ENCODE measurements at regions not wholly inside any gene's neighbourhood (a gene's known extent, or its start where the extent isn't known, plus 50 kb on each side); places are given as distances from the start of the nearest gene placed in this dataset.

DNA sequence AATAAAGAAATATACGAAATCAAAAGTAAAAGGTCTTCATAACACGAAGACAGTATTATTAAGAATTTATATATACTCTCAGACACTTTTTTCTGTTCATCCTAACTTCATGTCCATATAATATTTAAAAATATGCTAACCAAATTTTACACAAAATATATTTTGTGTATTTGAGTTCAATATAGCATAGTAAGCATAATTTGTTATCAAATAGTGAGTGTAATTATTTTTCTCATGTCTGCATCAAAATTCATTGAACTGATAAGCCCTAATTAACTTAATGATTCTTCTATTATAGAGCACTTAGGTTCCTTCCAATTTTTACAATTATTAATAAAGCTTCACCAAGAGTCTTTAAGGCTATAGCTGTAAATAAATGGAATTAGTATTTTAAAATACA lies 99.7 kb upstream of the SYT1 start:
- Histone ChIP-seq H3K27ac (no peak overlapping the region), H3K4me3 (no peak overlapping the region), H3K4me1 (replicated peaks in 1 of 2) (no peaks in the 10 kb centered on the region)
- no peak for ATAC-seq (replicated peaks in 6 of 8)
- 38 to 100% (median 73%) methylated on average over 2 of the region's 2 CpGs; no CpG with 5 or more reads in 2 of the 10 experiments for WGBS, 10 experiments
- in situ Hi-C loops (cut with MboI; ENCODE audit: low pct_unique_long_range_greater_than_20kb in 2 of 9, low sequenced_read_pairs in 9 of 9, unreplicated experiment in 9 of 9), result no loop called here

DNA sequence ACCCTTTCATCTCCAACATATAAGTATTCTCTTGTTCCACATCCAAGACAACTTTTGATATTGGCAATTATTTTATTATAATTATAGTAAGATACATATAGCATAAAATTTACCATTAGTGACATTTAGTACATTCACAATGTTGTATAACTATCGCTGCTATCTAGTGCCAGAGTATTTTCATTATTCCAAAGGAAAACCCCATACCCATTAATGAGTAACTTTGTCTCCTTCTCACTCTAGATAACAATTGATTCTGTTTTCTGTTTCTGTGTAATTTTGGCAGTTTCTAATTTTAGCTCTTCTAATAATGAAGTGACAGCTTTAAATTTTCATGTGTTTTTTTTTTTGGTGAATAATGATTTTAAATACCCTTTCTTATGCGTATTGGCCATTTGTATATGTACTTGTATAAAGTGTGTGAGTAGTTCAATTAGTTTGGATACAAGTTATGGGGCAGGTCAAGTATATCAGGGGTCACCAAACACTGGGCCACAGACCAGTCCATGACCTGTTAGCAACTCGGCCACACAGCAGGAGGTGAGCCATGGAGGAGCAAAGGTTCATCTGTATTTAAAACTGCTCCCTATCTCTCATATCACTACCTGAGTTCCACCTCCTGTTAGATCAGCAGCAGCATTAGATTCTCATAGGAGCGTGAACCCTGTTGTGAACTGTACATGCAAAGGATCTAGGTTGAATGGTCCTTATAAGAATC lies 97.2 kb upstream of the SYT1 start:
- WGBS, 10 experiments, result 44 to 100% (median 93%) methylated on average over 1 to 3 of the region's 4 CpGs; no CpG with 5 or more reads in 1 of the 10 experiments
- Histone ChIP-seq H3K4me1 (replicated peaks in 1 of 2) (no peaks in the 10 kb centered on the region), H3K27ac (no peak overlapping the region), H3K4me3 (no peak overlapping the region)
- no peak for ATAC-seq (replicated peaks in 6 of 8)
- in situ Hi-C loops (cut with MboI; ENCODE audit: low pct_unique_long_range_greater_than_20kb in 2 of 9, low sequenced_read_pairs in 9 of 9, unreplicated experiment in 9 of 9), result no loop called here

DNA sequence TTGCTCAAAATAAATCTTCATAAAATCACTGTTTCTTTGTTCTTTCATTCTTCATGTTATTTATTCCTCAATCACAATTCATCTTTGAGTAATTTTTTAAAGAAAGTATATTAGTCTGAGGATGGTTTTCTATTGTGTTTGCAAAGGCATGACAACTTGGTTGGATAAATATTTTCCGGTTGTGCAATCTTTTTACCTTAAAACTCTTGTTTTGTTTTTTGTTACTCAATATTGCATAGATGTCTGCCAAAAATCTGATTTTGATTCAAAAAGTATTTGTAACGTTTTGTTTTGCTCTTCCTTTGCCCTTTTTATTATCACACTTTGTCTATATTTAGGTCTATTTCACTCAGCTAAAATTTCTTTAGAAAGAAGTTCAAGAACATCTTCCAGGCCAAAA lies 86.2 kb upstream of the SYT1 start:
- no peaks in the 10 kb centered on the region for H3K4me1 ChIP-seq (replicated peaks in 1 of 2)
- WGBS, 10 experiments, result 3 to 100% (median 72%) methylated on average over 1 to 2 of the region's 2 CpGs
- no peak overlapping the region for H3K4me3 ChIP-seq
- ATAC-seq (replicated peaks in 6 of 8), result no peak
- H3K27ac ChIP-seq, result no peak overlapping the region
- in situ Hi-C loops (cut with MboI; ENCODE audit: low pct_unique_long_range_greater_than_20kb in 2 of 9, low sequenced_read_pairs in 9 of 9, unreplicated experiment in 9 of 9), result no loop called here

DNA sequence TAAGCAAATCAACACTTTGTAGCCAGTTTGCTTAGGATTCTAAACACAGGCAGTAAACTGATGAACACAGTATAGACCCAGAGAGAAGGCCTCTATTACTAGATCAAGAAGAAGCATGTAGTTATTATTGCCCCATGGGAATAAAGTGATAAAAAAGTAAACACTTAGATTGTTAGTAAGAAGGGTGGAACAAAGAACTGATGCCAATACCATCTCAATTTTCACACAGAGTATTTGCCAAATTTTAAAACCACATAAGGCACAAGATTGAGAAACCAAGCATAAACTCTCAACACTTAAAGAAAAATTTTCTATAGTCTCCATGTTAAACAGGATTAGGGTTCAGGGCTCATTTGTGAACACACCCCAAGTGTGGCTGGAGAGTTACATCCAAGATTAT lies 77.0 kb upstream of the SYT1 start:
- Histone ChIP-seq H3K27ac (no peak overlapping the region), H3K4me1 (replicated peaks in 1 of 2) (peaks cover 0 to 3% of the 10 kb centered on the region in 2 donors), H3K4me3 (no peak overlapping the region)
- in situ Hi-C loops (cut with MboI; ENCODE audit: low pct_unique_long_range_greater_than_20kb in 2 of 9, low sequenced_read_pairs in 9 of 9, unreplicated experiment in 9 of 9), result no loop called here
- no peak for ATAC-seq (replicated peaks in 6 of 8)

DNA sequence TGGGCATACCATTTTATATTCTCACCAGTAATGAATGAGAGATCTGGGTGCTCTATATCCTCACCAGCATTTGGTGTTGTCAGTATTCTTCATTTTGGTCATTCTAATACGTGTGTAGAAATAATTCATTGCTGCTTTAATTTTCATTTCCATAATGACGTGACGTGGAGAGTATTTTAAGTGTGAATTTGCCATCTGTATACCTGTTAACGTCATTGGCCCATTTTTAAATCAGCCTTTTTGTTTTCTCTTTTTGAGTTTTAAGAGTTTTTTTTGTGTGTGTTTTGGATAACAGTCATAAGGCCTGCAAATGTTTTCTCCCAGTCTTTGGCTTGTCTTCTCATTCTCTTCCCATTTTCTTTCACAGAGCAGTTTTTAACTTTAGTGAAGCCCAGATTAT lies 74.4 kb upstream of the SYT1 start:
- Histone ChIP-seq H3K4me1 (replicated peaks in 1 of 2) (peaks cover 0 to 3% of the 10 kb centered on the region in 2 donors), H3K27ac (no peak overlapping the region), H3K4me3 (no peak overlapping the region)
- in situ Hi-C loops (cut with MboI; ENCODE audit: low pct_unique_long_range_greater_than_20kb in 2 of 9, low sequenced_read_pairs in 9 of 9, unreplicated experiment in 9 of 9), result no loop called here
- no peak for ATAC-seq (replicated peaks in 6 of 8)
- 27 to 100% (median 90%) methylated on average over 1 to 4 of the region's 4 CpGs for WGBS, 10 experiments

DNA sequence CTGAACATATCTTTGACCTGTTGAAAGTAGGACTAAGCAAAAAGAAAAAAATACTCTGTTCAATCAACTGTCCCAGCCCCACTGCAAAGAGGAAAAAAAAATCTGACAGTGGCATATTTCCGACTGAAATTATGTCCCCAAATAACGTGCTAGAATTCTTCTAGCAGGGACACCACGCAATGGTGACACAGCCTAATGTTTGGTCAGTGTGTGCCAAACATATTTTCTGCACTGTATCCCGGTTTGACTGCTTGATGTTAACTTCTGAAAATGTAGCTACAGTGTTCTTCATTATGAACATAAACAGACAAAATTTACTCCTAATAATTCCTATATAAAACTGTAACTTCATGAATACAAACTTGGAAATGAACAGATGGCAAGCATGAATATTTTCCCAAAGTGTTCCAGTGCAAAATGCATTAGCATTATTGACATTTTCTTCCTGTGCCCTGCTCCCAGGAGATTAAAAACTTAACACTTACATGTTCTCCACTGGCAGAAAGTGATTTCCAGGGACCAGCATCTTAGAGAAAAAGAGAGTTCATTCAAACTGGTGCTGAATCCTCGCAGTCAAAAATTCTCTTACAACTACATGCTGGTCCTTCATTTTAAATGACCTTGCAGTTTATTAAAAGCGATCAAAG lies 72.4 kb upstream of the SYT1 start:
- WGBS, 10 experiments, result 35 to 93% (median 79%) methylated on average over 1 to 6 of the region's 6 CpGs
- no peak for ATAC-seq (replicated peaks in 6 of 8)
- Histone ChIP-seq H3K4me1 (replicated peaks in 1 of 2) (peaks cover 0 to 3% of the 10 kb centered on the region in 2 donors), H3K27ac (no peak overlapping the region), H3K4me3 (no peak overlapping the region)
- in situ Hi-C loops (cut with MboI; ENCODE audit: low pct_unique_long_range_greater_than_20kb in 2 of 9, low sequenced_read_pairs in 9 of 9, unreplicated experiment in 9 of 9), result no loop called here

DNA sequence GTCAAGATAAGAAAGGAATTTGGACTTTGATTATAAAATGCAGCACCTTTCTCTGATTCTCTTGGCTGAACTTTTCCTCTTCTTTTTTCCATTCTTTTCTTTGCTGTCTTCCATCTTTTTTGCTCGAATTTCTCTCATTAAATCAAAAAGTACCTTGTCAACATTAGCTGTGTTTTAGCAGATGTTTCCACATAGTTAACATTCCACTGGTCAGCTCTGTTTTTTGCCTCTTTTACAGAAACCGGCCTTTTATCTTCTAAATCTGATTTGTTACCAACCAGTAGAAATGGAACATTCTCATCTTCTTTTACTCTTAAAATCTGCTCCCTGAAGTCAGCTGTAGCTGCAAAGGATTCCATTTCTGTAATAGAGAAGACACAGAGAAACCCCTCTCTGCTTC lies 71.1 kb upstream of the SYT1 start:
- no peak overlapping the region for H3K27ac ChIP-seq
- peaks cover 0 to 3% of the 10 kb centered on the region in 2 donors for H3K4me1 ChIP-seq (replicated peaks in 1 of 2)
- in situ Hi-C loops (cut with MboI; ENCODE audit: low pct_unique_long_range_greater_than_20kb in 2 of 9, low sequenced_read_pairs in 9 of 9, unreplicated experiment in 9 of 9), result no loop called here
- no peak overlapping the region for H3K4me3 ChIP-seq
- 23 to 100% (median 71%) methylated on average over 1 to 2 of the region's 2 CpGs for WGBS, 10 experiments
- no peak for ATAC-seq (replicated peaks in 6 of 8)

DNA sequence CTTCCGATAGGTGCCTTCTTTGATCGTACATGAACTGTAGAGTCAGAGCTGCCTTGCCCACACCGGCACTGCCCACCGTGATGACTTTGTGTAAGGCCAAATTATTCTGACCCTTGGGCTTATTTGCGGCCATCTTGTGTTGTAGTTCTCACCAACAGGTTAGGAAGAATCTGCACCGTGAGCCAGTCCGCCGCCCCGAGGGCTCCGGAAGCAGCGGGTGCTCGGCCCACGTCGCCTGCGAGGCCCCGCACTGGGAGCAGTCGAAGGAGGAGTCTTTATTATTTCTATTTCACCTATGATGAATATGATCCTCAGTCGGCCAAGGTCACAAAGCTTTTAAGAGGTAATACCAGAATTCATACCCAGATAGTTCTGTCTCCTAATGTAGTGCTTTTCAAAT lies 70.6 kb upstream of the SYT1 start:
- peaks cover 0 to 3% of the 10 kb centered on the region in 2 donors for H3K4me1 ChIP-seq (replicated peaks in 1 of 2)
- WGBS, 10 experiments, result 40 to 100% (median 96%) methylated on average over 1 to 16 of the region's 18 CpGs
- H3K4me3 ChIP-seq, result no peak overlapping the region
- H3K27ac ChIP-seq, result no peak overlapping the region
- ATAC-seq (replicated peaks in 6 of 8), result no peak
- in situ Hi-C loops (cut with MboI; ENCODE audit: low pct_unique_long_range_greater_than_20kb in 2 of 9, low sequenced_read_pairs in 9 of 9, unreplicated experiment in 9 of 9), result no loop called here

DNA sequence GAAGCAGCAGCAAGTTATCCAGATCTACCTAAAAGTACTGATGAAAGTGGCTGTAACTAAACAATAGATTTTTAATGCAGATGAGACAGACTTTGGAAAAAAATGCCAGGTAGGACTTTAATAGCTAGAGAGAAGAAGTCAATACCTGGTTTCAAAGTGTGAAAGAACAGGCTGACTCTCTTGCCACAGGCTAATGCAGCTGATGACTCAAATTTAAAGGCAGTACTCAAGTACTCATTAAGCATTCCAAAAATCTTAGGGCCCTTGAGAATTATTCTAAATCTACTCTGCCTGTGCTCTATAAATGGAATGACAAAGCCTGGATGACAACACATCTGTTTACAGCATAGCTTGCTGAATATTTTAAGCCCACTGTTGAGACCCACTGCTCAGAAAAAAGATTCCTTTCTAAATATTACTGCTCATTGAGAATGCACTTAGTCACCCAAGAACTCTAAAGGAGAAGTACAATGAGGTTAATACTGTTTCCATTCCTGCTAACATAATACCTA lies 68.6 kb upstream of the SYT1 start:
- Histone ChIP-seq H3K4me3 (no peak overlapping the region), H3K27ac (no peak overlapping the region), H3K4me1 (replicated peaks in 1 of 2) (peaks cover 0 to 3% of the 10 kb centered on the region in 2 donors)
- in situ Hi-C loops (cut with MboI; ENCODE audit: low pct_unique_long_range_greater_than_20kb in 2 of 9, low sequenced_read_pairs in 9 of 9, unreplicated experiment in 9 of 9), result no loop called here
- ATAC-seq (replicated peaks in 6 of 8), result no peak

DNA sequence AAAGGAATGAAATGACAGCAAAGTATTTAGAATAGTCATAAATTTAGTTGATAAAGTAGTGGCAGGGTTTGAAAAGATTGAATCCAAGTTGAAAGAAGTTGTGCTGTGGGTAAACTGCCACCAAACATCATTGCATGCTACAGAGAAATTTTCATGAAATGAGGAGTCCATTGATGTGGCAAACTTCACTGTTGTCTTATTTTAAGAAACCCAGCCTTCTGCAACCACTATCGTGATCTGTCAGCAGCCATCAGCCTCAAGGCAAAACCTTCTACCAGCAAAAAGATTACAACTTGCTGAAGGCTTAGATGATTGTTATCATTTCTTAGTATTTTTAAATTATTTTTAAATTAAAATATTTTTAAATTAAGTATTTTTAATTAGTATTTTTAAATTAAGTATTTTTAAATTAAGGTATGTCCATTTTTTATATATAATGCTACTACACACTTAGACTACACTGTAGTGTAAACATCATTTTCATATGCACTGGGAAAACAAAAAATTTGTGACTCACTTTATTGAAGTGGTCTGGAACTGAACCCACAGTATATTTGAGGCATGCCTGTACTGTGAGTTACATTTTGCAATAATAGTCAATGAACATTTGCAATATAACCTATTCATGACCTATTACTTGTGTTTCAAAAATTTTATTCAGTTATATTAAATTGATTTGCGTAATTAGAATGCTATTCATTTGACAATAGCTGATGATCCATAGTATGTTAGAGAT lies 67.2 kb upstream of the SYT1 start:
- 31 to 100% (median 98%) methylated on average over 1 to 2 of the region's 2 CpGs for WGBS, 10 experiments
- H3K4me1 ChIP-seq (replicated peaks in 1 of 2), result no peaks in the 10 kb centered on the region
- in situ Hi-C loops (cut with MboI; ENCODE audit: low pct_unique_long_range_greater_than_20kb in 2 of 9, low sequenced_read_pairs in 9 of 9, unreplicated experiment in 9 of 9), result no loop called here
- no peak overlapping the region for H3K27ac ChIP-seq
- no peak for ATAC-seq (replicated peaks in 6 of 8)
- H3K4me3 ChIP-seq, result no peak overlapping the region

DNA sequence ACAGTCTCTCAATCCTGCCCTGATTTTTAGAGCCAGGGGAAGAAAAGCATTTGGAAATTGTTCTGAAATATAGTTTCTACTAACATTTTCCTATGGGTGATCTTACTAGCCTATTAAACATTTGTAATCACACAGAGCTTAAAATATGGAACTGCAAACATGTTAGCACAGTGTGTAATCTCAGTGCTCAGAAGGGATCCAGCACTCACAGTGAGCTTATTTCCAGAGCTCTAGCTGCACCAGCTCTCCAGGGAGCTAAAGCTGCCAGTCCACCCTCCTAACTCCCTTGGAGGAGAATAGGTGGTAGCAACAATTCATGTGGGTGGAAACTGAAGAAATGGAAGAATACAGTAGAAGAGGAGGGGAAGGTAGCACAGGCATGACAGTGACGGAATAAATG lies 64.9 kb upstream of the SYT1 start:
- ATAC-seq (replicated peaks in 6 of 8), result no peak
- Histone ChIP-seq H3K27ac (no peak overlapping the region), H3K4me3 (no peak overlapping the region), H3K4me1 (replicated peaks in 1 of 2) (no peaks in the 10 kb centered on the region)
- 0 to 100% (median 100%) methylated on average over 1 of the region's 1 CpG; no CpG with 5 or more reads in 6 of the 10 experiments for WGBS, 10 experiments
- in situ Hi-C loops (cut with MboI; ENCODE audit: low pct_unique_long_range_greater_than_20kb in 2 of 9, low sequenced_read_pairs in 9 of 9, unreplicated experiment in 9 of 9), result no loop called here

DNA sequence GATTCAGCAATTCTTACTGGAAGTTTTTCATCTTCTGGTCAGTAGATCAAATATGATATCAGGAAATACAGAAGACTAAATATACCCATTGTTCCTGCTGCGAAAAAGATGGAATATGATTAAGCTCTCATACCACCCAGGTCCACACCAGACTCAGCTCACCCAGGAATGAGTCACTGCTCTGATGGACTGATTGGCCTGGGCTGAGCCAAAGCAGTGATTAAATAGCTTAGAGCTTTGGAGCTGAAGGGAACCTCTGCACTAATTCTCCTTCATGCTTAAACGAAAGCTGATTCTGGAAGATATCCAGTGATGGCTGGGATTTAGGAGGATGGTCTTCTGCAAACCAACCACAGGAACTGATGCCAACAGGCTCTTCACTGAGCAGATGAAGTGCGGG lies 62.0 kb upstream of the SYT1 start:
- no peak overlapping the region for H3K27ac ChIP-seq
- WGBS, 10 experiments, result 80 to 100% (median 85%) methylated on average over 1 to 2 of the region's 3 CpGs; no CpG with 5 or more reads in 3 of the 10 experiments
- peak in 4 of 8 experiments; percentile 24 to 72 (median 44) for ATAC-seq (replicated peaks in 6 of 8)

DNA sequence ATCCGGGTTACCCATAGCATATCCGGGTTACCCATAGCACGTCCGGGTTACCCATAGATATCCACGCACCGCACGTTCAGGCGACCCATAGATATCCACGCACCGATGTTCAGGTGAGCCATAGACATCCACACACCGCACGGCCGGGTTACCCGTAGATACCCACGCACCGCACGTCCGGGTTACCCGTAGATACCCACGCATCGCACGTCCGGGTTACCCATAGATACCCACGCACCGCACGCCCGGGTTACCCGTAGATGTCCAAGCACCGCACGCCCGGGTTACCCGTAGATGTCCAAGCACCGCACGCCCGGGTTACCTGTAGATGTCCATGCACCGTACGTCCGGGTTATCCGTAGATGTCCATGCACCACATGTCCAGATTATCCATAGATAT lies 60.3 kb upstream of the SYT1 start:
- Histone ChIP-seq H3K4me1 (replicated peaks in 1 of 2) (no peaks in the 10 kb centered on the region), H3K4me3 (no peak overlapping the region), H3K27ac (no peak overlapping the region)
- in situ Hi-C loops (cut with MboI; ENCODE audit: low pct_unique_long_range_greater_than_20kb in 2 of 9, low sequenced_read_pairs in 9 of 9, unreplicated experiment in 9 of 9), result no loop called here
- no peak for ATAC-seq (replicated peaks in 6 of 8)
- WGBS, 10 experiments, result 88 to 100% (median 100%) methylated on average over 1 to 24 of the region's 39 CpGs; no CpG with 5 or more reads in 4 of the 10 experiments

More for the DNA sequence above, 62.0 kb upstream of the SYT1 start:
- no peak overlapping the region for H3K4me3 ChIP-seq
- in situ Hi-C loops (cut with MboI; ENCODE audit: low pct_unique_long_range_greater_than_20kb in 2 of 9, low sequenced_read_pairs in 9 of 9, unreplicated experiment in 9 of 9), result no loop called here
- H3K4me1 ChIP-seq (replicated peaks in 1 of 2), result no peaks in the 10 kb centered on the region

Measured in motor neuron (in vitro differentiated cells).